ENCODE measurements at regions not wholly inside any gene's neighbourhood (a gene's known extent, or its start where the extent isn't known, plus 50 kb on each side); places are given as distances from the start of the nearest gene placed in this dataset.

GRCh38 chr1:184292101-184292500, 94.7 kb upstream of the C1orf21 start:
- no peak for TF ChIP-seq POLR2A (IDR thresholded peaks at IDR 0.05)
- TF ChIP-seq CTCF (IDR thresholded peaks at IDR 0.05) = no peak

Measured in heart left ventricle (tissue), 13 donors.